GM13977 (cell line): ENCODE measurements at regions not wholly inside any gene's neighbourhood (a gene's known extent, or its start where the extent isn't known, plus 50 kb on each side); places are given as distances from the start of the nearest gene placed in this dataset.

Experiments used
- DNase-seq: peaks from one replicate; pipeline ENCODE4 v3.0.0; 2012; ENCODE audit warnings: low spot score
- CTCF ChIP-seq: IDR thresholded peaks from 2 replicates; pipeline ENCODE4 v1.5.1; 2012; ENCODE audit warnings: mild to moderate bottlenecking, control low read depth; ENCODE audit not compliant: insufficient read depth; ENCODE audit errors: extremely low read depth, missing control alignments
- in situ Hi-C: fragments of 300-500 bp; cut with MboI; formaldehyde crosslinking; loops from one replicate; pipeline ENCODE4 v1.12.0; 2022; ENCODE audit warnings: low sequenced_read_pairs, low pct_unique_long_range_greater_than_20kb, mixed read lengths, inconsistent platforms; ENCODE audit not compliant: unreplicated experiment

DNA sequence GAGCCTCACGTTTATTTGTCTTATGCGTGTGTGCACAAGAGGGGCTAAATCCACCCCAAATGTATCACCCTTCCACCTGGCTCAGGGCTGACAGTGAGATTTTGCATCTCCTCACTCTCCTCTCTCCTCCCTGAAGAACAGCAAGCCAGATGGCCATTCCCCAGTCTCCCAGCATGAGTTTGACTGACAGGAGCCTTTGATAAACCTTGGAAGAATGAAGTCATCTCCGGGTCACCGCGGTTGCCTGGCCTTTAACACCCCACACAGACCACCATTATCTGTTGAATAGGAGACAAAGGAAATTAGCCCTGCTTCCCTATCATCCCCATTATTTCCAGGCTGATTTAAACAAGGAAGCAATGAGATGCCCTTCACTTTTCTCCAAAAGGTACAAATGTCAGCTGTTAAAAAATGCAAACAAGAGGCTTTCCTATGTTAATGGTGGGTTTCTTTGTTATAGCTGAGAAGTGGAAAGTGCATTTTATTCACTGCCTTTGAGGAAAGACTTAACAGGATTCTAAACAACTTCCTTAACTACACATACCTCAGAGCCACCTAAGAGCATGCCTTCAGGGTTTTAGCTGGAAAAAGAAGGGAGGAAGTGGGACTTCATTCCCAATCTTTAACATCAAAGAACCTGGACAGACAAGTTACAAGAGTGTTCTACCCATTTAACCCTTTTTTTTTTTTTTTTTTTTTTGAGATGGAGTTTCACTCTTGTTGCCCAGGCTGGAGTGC, 524.8 kb upstream of the ID4 start:
- in situ Hi-C loops, result no loop called here
- no peak for TF ChIP-seq CTCF
- DNase-seq, result no peak

DNA sequence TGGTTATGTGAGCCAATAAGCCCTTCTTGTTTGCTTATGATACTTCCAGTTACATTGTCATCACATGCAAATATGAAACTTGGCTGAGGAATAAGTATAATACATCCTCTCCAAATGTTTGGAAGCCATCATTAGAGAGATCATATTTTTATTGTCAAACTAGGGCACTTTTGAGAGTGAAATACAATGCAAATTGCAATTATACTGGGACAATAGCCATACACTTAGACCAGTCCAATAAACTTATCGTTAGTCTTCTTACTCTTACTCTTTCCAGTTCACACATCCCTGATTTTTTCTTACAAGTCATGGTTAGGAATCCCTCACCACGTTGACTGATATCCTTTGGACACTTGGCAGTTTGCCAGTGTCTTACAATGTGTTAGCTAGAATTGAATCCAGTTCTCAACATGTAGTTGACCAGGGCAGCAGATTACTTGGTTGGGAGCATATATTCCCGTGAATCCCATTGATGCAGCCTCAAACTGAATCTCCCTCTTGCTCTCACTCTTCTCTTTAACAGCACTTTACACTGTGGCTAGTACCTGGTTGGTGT, 519.7 kb upstream of the ID4 start:
- in situ Hi-C loops, result no loop called here
- no peak for DNase-seq
- no peak for TF ChIP-seq CTCF

DNA sequence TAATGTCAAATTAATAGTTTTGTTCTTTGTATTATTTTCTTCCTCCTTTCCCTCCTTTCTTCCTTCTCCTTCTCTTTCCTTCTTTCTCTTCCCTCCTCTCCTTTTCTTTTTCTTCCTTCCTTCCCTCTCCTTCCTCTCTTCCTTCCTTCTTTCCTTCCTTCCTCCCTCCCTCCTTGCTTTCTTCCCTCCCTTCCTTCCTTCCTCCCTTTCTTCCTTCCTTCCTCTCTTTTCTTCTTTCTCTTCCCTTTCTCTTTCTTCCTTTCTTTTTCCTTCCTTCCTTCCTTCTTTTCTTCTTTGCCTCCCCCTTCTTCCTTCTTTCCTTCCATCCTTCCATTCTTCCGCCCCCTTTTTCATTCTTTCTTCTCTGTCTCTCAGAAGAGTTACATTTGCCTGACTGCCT, 518.2 kb upstream of the ID4 start:
- no peak for TF ChIP-seq CTCF
- in situ Hi-C loops, result no loop called here
- DNase-seq, result no peak

DNA sequence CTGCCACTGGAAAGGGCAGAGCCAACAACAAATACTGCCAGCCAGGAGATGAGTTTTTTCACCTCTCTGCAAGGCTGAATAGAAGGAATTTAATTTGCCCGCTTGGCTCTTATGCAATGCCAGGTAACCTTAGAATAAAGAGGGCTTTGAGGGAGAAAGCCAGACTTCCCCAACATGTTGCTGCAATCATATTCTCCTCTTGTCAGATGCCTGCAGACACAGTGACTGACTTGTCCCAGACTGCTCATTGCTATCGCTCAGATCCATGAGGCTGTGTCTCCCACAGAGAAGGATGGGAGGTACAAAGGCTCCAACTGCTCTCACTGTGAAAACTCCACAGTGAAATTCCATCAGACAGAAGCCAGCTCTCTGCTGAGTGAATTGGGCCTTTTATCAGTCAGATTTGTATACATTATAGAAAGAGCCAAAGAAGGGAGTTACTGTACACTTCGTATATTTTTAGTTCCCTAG, 517.0 kb upstream of the ID4 start:
- DNase-seq, result no peak
- in situ Hi-C loops, result no loop called here
- no peak for TF ChIP-seq CTCF

DNA sequence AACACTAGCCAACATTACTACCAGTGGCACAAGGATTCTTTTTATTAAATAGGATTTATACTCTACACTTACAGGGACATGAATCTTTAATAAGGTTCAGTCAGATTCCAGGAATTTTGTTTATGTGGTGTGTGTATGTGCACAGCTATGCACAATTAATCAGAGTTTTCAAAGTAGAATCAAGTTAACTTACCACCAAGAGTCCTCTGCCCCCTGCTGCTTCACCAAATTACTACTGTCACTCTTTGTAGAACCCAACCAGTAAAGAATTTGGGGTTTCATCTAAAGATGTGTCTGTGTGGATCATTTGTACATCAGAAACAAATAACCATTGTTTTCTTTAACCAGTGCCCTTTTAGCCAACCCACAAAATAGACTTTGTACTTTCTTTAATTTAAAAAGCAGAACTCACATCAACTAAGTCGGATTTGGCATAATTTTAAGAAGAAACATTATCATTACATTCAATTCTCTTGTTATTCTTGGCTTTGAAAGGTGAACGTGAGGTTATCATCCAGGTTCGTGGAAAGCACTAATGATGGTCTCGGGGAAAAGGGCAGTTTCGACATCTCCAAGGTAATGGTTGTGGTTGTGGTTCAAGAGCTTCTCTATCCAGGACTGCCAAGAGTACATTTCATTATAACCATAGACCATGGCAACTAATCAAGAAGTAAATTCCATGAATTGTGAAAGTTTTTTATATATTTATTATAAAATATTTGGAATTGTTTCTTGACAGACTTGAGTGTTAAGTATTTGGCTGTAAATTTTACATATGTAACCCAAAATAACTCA, 514.3 kb upstream of the ID4 start:
- TF ChIP-seq CTCF, result no peak
- no peak for DNase-seq
- in situ Hi-C loops, result no loop called here

DNA sequence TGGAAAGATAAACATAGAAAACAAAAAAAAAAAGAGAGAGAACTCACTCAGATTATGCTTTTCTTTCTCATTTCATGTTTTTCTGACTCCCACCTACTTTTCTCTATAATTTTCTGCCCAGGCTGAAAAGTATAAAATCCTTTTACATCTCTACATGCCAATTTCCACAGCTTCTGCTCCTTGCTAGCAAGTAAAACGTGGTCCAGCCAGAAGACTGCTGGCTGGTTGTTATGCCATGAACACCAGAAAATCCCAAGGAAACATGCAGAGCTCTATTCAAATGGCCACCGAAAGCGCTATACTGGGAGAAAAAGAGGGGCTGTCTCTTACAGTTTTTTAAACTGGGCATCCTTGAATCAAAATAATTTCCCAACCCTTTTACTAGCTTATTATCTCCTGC, 512.8 kb upstream of the ID4 start:
- no peak for TF ChIP-seq CTCF
- in situ Hi-C loops, result no loop called here
- no peak for DNase-seq
